A549 (cell line): ENCODE measurements at regions not wholly inside any gene's neighbourhood (a gene's known extent, or its start where the extent isn't known, plus 50 kb on each side); places are given as distances from the start of the nearest gene placed in this dataset.

Experiments
- CTCF ChIP-seq: fragments of >200 bp; sonication (Bioruptor Twin); formaldehyde crosslinking; IDR thresholded peaks from 3 replicates; pipeline ENCODE4 v1.5.1; 2016
- HDAC2 ChIP-seq: fragments of 200-600 bp; sonication (generic); IDR thresholded peaks from 2 replicates; pipeline ENCODE4 v1.6.1; 2016
- JUN ChIP-seq, 2 experiments: fragments of >200 bp; sonication (Bioruptor Twin); formaldehyde crosslinking; IDR thresholded peaks; 2 replicates in 1 of 2; 3 replicates in 1 of 2; pipeline ENCODE4 v1.6.1; 2016 to 2017
- KDM1A ChIP-seq: fragments of 200-600 bp; sonication (generic); IDR thresholded peaks from 2 replicates; pipeline ENCODE4 v1.6.1; 2016; ENCODE audit warnings: low read depth, mild to moderate bottlenecking
- MYC ChIP-seq: IDR thresholded peaks from 2 replicates; pipeline ENCODE4 v1.6.1; 2012; ENCODE audit warnings: mild to moderate bottlenecking, inconsistent platforms, low read length, improper control_type of control experiment, borderline replicate concordance
- NR3C1 ChIP-seq: fragments of >200 bp; sonication (Bioruptor Twin); formaldehyde crosslinking; IDR thresholded peaks from 3 replicates; pipeline ENCODE4 v1.6.1; 2017
- POLR2A ChIP-seq: IDR thresholded peaks from 2 replicates; pipeline ENCODE4 v1.6.1; 2012; ENCODE audit warnings: mild to moderate bottlenecking, low read length
- RAD21 ChIP-seq, 2 experiments: fragments of >200 bp in 1 of 2; sonication (Bioruptor Twin) in 1 of 2; formaldehyde crosslinking in 1 of 2; IDR thresholded peaks in 1 of 2; conservative IDR thresholded peaks in 1 of 2; 2 replicates in 1 of 2; 3 replicates in 1 of 2; pipeline ENCODE4 v1.6.1; 2012 to 2018; ENCODE audit warnings: inconsistent platforms in 1 of 2
- USF2 ChIP-seq: fragments of 450-650 bp; IDR thresholded peaks from 2 replicates; pipeline ENCODE4 v1.6.1; 2014; ENCODE audit warnings: antibody characterized with exemption
- ZC3H11A ChIP-seq: fragments of 450-650 bp; IDR thresholded peaks from 2 replicates; pipeline ENCODE4 v1.6.1; 2014; ENCODE audit warnings: antibody characterized with exemption, mild to moderate bottlenecking
- TF ChIP-seq, protein P1 (sequence below): IDR thresholded peaks from 2 replicates; pipeline ENCODE4 v1.6.1; 2012

DNA sequence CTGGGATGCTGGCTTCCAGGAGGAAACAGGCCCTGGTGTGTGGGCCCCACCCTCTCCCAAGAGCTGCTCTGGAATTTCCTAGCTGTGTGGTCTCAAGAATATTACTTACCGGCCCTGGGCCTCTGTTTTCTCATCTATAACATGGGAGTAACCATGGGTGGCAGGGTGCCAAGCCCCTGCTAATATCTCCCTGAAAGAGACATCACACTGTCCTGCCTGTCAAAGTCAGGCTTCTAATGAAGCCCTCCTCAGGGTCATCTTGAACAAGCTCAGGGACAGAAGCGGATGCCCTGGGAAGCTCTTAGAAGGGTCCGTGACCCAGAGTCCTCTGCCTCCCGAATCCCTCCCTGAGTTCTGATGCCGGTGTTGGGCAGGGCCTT lies 173.2 kb upstream of the HDAC4 start:
- no peak for TF ChIP-seq CTCF
- TF ChIP-seq POLR2A: no peak
- TF ChIP-seq HDAC2: no peak
- TF ChIP-seq USF2: no peak
- TF ChIP-seq KDM1A: no peak
- no peak for TF ChIP-seq NR3C1
- no peak for TF ChIP-seq JUN (IDR thresholded peaks at IDR 0.05)
- TF ChIP-seq RAD21 (conservative IDR thresholded peaks at IDR 0.05 in 1 of 2, IDR thresholded peaks at IDR 0.05 in 1 of 2): no peak
- TF ChIP-seq, protein P1, sequence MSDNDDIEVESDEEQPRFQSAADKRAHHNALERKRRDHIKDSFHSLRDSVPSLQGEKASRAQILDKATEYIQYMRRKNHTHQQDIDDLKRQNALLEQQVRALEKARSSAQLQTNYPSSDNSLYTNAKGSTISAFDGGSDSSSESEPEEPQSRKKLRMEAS: no peak
- TF ChIP-seq MYC: no peak
- TF ChIP-seq ZC3H11A: no peak
